GM19463 (cell line): ENCODE measurements at regions not wholly inside any gene's neighbourhood (a gene's known extent, or its start where the extent isn't known, plus 50 kb on each side); places are given as distances from the start of the nearest gene placed in this dataset.
"Not testable (repeated sequence)": the region's sequence is repeated elsewhere in the genome, so short reads cannot be mapped to it uniquely, and the experiment has no call there.

Experiments used
- ATAC-seq: cut with Tn5 transposase; IDR thresholded peaks from one replicate; pipeline ENCODE4 v1.9.1; 2021; ENCODE audit warnings: mild to moderate bottlenecking, moderate library complexity; ENCODE audit not compliant: unreplicated experiment

DNA sequence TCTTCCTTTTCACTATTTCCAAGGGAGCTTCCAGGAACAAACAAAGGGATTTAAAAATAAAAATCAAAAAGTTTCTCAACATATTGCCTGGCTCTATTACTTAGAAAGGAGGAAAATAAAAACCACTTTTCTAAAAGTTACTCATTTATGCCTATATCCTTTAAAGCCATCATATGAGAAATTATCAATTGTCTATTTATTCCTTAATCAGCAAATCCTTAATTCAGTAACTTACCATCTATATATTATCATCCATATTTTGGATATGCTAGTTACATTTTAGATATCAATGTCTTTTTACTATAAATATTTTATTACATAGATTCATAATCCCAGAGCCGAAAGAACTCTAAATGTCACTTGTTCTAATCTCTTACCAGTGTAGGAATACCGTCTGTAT, 481.5 kb upstream of the ANO5 start:
- no peak for ATAC-seq

DNA sequence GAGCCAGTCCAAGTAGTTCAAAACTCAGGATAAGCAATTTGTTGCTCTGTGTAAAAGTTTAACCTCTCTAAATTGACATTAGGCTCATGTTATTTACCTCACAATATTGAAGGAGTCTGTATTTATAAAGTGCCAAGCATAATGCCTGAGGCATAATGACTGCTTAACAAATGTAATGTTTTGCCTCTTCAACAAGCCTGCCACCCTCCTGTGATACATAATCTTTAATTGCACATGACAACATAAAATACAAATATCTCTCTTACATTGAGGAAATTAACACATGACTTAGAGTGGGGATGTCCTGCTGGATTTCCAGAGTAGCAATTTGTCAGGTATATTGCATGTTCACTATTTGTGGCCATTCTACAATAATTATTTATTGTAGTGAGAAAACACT, 469.2 kb upstream of the ANO5 start:
- no peak for ATAC-seq

DNA sequence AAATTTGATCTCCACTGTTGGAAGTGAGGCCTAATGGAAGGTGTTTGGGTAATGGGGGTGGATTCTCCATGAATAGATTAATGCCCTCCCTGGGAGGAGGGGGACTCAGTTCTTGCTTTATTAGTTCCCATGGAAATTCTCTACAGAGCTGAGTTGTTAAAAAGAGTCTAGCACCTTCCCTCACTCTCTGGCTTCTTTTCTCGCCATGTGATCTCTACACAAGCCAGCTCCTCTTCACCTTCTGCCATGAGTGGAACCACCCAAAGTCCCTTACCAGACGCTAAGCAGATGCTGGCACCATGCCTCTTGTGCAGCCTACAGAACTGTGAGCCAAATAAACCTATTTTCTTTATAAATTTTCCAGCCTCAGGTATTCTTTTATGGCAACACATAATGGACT, 465.8 kb upstream of the ANO5 start:
- ATAC-seq = no peak

DNA sequence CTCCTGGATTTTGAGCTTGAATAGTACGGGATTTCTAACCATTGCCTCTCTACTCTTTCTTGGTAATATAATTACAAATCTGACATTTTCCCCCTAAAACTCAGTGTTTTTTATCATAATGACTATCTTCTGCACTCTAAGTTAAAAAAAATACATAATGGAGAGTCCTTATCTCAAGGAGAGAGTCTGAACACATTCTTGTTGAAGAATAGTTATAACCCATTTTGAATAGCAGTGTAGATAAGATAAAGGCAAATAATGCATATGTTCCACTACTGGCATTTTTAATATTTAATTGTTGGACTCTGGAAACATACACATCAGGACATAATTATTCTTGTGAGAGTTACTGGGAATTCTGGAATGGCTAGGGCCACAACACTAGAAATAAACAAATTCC, 456.5 kb upstream of the ANO5 start:
- no peak for ATAC-seq

DNA sequence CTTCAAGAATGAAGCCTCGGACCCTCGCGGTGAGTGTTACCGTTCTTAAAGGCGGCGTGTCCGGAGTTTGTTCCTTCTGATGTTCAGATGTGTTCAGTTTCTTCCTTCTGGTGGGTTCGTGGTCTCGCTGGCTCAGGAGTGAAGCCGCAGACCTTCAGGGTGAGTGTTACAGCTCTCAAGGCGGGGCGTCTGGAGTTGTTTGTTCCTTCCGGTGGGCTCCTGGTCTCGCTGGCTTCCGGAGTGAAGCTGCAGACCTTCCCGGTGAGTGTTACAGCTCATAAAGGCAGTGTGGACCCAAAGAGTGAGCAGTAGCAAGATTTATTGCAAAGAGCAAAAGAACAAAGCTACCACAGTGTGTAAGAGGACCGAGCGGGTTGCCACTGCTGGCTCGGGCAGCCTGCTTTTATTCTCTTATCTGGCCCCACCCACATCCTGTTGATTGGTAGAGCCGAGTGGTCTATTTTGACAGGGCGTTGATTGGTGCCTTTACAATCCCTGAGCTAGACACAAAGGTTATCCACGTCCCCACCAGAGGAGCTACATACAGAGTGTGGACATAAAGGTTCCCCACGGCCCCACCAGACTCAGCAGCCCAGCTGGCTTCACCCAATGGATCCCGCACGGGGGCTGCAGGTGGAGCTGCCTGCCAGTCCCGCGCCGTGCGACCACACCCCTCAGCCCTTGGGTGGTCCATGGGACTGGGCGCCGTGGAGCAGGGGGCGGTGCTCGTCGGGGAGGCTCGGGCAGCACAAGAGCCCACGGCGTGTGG, 440.2 kb upstream of the ANO5 start:
- ATAC-seq = not testable (repeated sequence)

DNA sequence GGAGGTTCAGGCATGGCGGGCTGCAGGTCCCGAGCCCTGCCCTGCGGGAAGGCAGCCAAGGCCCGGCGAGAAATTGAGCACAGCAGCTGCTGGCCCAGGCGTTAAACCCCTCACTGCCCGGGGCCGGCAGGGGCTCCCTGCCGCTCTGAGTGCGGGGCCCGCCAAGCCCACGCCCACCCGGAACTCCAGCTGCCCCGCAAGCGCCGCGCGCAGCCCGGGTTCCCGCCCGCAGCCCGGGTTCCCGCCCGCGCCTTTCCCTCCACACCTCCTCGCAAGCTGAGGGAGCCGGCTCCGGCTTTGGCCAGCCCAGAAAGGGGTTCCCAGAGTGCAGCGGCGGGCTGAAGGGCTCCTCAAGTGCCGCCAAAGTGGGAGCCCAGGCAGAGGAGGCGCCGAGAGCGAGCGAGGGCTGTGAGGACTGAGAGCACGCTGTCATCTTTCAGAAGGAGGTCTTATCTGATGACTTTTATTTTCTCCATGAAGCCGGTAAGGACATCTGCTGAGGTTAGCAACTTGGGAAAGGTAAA, 439.6 kb upstream of the ANO5 start:
- not testable (repeated sequence) for ATAC-seq

DNA sequence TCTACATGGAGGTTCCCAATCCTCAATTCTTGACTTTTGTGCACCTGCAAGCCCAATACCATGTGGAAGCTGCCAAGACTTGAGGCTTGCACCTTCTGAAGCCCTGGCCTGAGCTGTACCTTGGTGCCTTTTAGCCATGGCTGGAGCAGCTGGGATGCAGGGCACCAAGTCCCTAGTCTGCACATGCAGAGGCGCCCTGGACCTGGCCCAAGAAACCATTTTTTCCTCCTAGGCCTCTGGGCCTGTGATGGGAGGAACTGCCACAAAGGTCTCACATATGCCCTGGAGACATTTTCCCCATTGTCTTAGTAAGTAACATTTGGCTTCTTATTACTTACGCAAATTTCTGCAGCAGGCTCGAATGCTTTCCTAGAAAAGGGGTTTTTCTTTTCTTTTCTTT, 431.9 kb upstream of the ANO5 start:
- no peak for ATAC-seq

DNA sequence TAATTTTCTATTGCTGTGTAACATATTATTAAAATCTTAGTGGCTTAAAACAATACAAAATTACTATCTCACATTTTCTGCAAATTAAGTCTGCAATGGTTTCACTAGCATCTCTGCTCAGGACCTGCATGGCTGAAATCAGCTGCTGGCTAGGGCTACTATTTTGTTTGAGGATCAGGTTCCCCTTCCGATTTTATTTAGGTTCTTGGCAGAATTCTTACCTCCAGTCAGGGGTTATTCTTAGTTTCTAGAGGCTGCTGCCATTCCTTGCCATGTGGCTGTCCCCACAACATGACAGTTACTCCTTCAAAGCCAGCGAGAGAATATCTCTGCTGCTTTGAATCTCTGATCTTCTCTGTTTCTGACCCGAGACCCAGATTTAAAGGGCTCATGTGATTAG, 424.5 kb upstream of the ANO5 start:
- no peak for ATAC-seq

DNA sequence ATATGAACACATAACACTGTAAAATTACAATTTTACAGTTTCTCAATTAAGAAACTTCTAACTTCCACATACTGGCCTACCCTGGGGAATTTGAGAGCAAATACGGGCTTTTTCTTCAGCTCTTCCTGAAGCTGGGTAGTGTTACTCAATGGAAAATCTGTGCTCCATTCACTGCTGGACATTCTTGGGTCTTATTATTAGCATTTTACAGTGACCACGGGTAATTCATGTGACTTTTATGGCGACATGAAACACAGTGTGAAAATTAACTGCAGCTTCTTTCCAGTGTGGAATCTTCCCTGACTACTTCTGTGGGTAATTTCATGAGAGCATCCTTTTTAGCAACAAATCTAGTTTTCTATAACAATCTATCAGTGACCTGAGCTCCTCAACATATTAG, 423.7 kb upstream of the ANO5 start:
- ATAC-seq = no peak

DNA sequence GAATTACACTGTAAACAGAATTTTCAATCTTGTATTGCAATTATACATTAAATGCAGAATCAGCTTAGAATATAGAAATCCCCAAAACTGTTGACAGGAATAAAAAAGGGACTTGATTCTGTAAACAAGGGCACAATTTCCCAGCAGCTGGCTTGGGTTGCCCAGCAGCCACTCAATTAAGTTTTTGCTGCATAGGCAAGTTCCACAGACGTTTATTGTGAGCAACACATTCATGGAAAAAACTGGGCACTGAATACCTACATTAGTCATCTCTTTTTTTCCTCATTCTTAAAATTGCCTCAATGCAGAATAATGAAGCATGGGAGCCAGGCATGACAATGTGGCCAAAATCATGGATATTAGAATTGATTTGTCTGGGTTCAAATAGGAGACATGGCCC, 421.8 kb upstream of the ANO5 start:
- no peak for ATAC-seq

DNA sequence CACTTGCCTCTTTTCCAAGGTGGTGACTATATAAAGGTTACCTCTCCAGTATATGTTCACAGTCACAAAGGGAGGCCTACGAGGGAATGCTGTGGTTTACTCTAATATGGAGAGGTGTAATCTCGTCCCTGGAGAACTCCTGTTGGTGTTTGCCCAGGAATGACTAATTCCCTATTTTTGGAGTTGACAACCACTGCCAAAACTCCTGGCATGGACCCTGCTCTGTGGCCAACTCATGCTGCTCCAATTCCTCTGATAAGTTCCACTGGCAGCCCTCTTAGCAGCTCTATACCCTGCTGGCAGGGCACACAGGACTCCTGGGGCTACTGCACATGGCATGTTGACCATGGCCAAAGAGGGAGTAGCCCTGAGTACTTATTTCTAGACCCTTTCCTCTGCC, 418.7 kb upstream of the ANO5 start:
- no peak for ATAC-seq

DNA sequence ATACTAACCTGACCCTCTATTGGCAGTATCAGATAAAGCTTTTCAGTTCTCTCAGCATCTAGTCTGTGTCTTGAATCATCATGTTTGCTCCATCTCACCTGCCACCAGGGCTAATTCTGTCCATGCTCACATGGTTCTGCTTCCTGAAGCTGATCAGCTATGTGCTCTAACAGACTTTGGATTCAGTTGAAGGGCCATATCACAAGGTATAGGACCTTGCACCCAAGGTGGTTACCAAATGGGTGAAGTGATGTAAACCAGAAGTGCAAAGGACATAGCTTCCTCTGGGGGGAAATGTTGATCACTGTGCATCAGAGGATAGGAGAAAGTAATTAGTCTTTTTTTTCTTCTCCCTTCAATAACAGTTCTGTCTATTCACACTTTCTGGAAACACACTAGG, 417.0 kb upstream of the ANO5 start:
- ATAC-seq = no peak

DNA sequence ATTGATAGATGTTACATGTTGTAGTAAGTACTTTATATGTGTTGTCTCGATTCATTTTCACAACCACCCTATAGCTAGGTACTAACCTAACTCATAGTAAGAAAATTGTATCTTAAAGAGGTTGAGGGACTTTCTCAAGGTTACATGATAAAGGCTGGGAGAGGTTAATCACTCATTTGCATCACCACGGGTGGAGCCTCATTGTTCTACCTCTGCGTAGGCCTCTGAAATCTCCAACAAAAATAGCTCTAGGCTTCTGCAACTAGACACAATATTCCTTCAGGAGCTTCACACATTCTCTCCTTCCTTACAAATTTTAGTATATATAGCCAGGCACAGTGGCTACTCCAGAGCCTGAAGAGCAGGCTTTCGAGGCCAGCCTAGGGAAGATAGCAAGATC, 408.9 kb upstream of the ANO5 start:
- no peak for ATAC-seq

DNA sequence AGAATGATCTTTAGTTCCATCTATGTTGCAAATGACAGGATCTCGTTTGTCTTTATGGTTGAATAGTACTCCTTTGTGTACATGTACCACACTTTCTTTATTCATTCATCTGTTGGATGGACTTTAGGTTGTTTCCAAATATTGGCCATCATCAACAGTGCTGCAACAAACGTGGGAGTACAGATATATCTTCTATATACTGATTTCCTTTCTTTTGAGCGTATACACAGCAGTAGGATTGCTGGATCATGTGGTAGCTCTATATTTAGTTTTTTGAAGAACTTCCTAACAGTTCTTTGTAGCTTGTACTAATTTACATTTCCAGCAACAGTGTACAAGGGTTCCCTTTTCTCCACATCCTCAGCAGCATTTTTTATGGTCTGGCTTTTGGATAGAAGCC, 407.5 kb upstream of the ANO5 start:
- no peak for ATAC-seq

DNA sequence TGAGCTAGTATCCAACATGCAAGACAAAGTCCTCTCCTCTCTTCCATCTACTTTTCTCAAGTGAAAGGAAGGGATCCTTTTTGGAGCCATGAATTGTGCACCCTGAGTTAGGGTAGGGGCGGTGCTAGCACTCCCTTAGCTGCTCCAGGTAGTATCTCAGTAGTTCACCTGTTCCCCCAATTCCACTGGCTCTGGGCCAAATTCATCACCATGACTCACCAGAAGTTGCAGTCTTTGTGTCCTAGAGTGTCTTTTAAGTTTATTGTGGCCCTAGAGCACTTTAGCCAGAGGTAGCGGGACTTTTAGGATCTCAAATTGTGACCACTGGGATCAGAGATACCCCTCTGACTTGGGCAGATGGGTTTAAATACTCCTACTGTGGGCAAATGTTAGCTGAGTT, 398.6 kb upstream of the ANO5 start:
- no peak for ATAC-seq

DNA sequence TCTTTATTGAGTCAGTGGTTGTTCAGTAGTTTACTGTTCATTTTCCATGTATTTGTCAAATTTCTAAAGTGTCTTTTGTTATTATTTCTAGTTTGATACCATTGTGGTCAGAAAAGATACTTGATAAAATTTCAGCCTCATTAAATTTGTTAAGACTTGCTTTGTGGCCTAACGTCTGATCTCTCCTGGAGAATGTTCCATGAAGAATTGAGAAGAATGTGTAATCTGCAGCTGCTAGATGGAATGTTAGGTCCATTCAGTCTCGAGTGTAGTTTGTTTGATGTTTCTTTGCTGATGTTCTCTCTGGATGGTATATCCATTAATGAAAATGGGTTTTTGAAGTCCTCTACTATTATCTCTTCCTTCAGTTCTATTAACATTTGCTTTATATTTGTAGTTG, 394.7 kb upstream of the ANO5 start:
- ATAC-seq = no peak

DNA sequence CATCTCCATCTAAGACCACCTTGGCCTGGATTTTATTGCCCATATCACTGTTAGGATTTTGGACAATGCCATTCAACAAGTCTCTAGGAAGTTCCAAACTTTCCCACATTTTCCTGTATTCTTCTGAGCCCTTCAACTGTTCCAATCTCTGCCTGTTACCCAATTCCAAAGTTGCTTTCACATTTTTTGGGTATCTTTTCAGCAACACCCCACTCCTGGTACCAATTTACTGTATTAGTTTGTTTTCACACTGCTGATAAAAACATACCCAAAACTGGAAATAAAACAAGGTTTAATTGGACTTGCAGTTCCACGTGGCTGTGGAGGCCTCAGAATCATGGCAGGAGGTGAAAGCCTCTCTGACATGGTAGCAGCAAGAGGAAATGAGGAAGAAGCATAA, 388.4 kb upstream of the ANO5 start:
- ATAC-seq = not testable (repeated sequence)

DNA sequence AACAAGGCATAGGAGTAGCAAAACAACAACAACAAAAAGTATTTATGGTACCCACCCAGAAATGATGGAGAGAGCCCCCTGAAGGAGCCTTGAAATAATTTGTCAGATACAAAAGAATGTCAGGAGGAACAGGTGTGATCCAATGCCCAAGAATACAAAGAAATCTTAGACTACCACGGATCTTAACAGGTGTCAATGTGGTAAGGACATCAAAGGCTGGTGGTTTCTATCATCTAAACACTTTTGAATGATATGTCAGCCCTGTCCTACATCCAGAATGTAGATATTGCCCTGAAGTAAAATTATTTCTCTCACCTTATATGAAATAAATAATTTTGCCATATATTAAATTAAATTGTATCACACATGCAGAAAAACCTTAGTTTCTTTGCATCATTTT, 386.4 kb upstream of the ANO5 start:
- ATAC-seq = no peak

DNA sequence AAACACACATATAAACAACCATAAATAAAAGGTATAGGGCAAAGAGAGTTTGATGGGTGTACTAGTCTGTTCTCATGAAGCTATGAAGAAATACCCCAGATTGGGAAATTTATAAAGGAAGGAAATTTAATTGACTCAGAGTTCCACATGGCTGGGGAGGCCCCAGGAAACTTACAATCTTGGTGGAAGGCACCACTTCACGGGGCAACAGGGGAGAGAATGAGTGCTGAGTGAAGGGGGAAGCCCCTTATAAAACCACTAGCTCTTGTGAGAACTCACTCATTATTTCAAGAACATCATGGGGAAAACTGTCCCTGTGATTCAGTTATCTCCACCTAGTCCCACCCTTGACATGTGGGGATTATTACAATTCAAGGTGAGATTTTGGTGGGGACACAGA, 385.9 kb upstream of the ANO5 start:
- peak; percentile 44 for ATAC-seq

DNA sequence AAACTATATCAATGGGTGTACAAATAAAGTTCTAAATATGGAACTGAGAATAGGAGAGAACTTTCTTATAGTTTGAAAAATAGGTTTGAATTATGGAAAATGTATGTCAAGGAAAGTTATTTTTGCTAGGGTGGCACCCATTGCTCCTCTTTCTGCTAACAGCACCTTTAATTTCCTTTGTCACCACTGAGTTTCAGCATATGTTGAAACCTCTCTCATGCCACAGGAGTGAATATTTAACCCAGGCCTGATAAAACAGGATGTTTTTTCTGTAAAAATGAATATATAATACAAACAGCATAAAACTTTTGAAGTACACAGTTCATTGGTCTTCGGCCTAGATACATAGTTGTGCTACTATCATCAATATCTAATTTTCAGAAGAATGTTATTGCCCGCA, 385.5 kb upstream of the ANO5 start:
- ATAC-seq = peak; percentile 46

DNA sequence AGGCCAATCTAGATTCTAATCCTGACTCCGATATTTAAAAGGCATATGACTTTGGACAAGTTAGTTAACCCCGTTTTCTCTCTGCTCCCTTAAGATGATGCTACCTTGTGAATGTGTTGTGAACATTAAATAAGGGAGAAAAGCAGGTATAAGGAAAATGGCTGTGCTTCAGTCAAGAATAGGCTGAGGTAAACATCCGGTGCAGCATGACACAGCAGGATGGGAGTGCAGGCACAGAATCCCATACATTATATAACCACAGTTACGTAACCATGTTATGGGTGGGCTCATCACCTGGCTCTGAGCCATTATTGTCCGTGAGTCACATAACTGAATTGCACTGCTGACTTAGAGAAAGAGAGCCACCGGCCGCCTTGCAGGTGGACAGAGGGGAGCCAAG, 382.2 kb upstream of the ANO5 start:
- ATAC-seq = no peak

DNA sequence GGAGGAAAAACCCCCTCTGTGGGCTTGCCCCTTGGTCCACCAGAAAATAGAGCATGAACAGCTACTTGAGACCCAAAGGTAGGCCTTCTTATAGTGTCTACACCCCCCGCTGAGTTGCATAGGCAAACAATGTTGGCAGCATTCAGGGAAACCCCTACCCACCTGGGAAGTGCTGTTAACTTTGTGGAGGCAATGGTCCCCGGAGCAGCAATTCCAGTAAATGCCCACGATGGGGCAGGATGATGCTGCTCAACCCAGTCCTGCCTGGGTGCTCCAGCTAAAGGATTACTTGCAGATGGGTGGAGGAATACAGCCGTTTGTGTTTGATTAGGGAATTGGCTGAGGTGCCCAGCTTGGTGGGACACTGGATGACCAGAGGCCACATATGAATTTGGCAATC, 381.3 kb upstream of the ANO5 start:
- ATAC-seq = no peak

DNA sequence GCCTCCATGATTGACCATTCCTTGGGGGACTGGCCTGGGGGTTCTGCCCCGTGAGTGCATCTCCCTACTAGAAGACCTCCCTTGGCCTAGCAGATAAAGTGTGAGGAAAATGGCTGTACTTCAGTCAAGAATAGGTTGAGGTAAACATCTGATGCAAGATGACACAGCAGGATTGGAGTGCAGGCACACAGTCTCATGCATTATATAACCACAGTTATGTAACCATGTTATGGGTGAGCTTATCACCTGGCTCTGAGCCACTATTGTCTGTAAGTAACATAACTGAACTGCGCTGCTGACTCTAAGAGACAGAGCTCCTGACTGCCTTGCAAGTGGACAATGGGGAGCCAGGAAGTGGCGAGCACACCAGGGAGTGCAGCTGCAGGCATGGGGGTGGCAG, 378.7 kb upstream of the ANO5 start:
- ATAC-seq = no peak
